Right atrium auricular region (tissue), 2 donors: ENCODE measurements at regions not wholly inside any gene's neighbourhood (a gene's known extent, or its start where the extent isn't known, plus 50 kb on each side); places are given as distances from the start of the nearest gene placed in this dataset.

Experiments used
- DNase-seq: peaks from one replicate; pipeline ENCODE4 v3.0.0-alpha.2; 2019; ENCODE audit warnings: low spot score
- H3K27ac ChIP-seq, 2 donors: fragments of 200-600 bp; sonication (generic); 1 replicate in 1 of 2; 2 replicates in 1 of 2; pipeline ENCODE4 v1.5.1; 2016 to 2019
- H3K27me3 ChIP-seq, 2 donors: fragments of 200-600 bp; sonication (generic); one replicate each; pipeline versions ENCODE4 v1.5.1 to v1.6.0; 2017 to 2019
- H3K36me3 ChIP-seq: fragments of 200-600 bp; sonication (generic); one replicate; pipeline ENCODE4 v1.5.1; 2016
- H3K4me1 ChIP-seq, 2 donors: fragments of 200-600 bp; sonication (generic); one replicate each; pipeline versions ENCODE4 v1.5.1 to v1.6.0; 2017 to 2019
- H3K4me3 ChIP-seq, 2 donors: fragments of 200-600 bp; sonication (generic); 1 replicate in 1 of 2; 2 replicates in 1 of 2; pipeline ENCODE4 v1.5.1; 2017 to 2019; ENCODE audit warnings: mild to moderate bottlenecking in 1 of 2, moderate library complexity in 1 of 2
- H3K9me3 ChIP-seq, 2 donors: fragments of 200-600 bp; sonication (generic); one replicate each; pipeline ENCODE4 v1.5.1; 2019
- CTCF ChIP-seq, 2 donors: fragments of 200-600 bp; sonication (generic); IDR thresholded peaks; one replicate each; pipeline ENCODE4 v1.5.1; 2019; ENCODE audit warnings: antibody characterized with exemption in 2 of 2

GRCh38 chr7:91796122-91796521, 84.4 kb downstream of the MTERF1 start:
- no peak for DNase-seq
- H3K9me3 ChIP-seq: no peaks in the 10 kb centered on the region
- no peak overlapping the region for H3K4me3 ChIP-seq
- H3K27me3 ChIP-seq: no peaks in the 10 kb centered on the region
- no peaks in the 10 kb centered on the region for H3K36me3 ChIP-seq
- no peak for TF ChIP-seq CTCF (IDR thresholded peaks at IDR 0.05)
- H3K27ac ChIP-seq: no peak overlapping the region
- no peaks in the 10 kb centered on the region for H3K4me1 ChIP-seq

DNA sequence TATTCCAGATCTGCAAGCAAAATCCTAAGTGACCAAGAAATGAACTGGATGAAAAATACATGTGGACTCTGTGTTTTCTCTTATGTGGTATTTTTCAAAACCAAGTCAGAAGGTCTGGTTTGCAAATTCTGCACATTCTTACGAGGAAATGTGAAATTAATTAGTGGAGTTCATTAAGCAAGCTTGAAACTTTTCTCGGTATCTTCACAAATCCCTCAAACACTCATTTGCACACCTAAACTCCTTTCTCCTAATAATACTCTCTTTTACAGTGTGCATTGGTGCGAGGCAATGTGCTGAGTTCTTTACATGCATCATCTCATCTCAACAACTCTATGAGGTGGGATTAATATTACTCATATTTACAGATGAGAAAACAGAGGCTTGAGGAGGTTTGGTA, 82.1 kb downstream of the MTERF1 start:
- no peaks in the 10 kb centered on the region for H3K4me1 ChIP-seq
- no peak for TF ChIP-seq CTCF (IDR thresholded peaks at IDR 0.05)
- H3K27me3 ChIP-seq: no peaks in the 10 kb centered on the region
- no peaks in the 10 kb centered on the region for H3K36me3 ChIP-seq
- H3K4me3 ChIP-seq: no peak overlapping the region
- no peak overlapping the region for H3K27ac ChIP-seq
- H3K9me3 ChIP-seq: no peaks in the 10 kb centered on the region
- DNase-seq: no peak

- Histone ChIP-seq H3K9me3 (no peaks in the 10 kb centered on the region), H3K27ac (no peak overlapping the region), H3K4me3 (no peak overlapping the region), H3K36me3 (no peaks in the 10 kb centered on the region), H3K4me1 (no peaks in the 10 kb centered on the region), H3K27me3 (no peaks in the 10 kb centered on the region)
- DNase-seq: no peak
- no peak for TF ChIP-seq CTCF (IDR thresholded peaks at IDR 0.05)
Measured at GRCh38 chr7:91800389-91800788, 80.1 kb downstream of the MTERF1 start.

DNA sequence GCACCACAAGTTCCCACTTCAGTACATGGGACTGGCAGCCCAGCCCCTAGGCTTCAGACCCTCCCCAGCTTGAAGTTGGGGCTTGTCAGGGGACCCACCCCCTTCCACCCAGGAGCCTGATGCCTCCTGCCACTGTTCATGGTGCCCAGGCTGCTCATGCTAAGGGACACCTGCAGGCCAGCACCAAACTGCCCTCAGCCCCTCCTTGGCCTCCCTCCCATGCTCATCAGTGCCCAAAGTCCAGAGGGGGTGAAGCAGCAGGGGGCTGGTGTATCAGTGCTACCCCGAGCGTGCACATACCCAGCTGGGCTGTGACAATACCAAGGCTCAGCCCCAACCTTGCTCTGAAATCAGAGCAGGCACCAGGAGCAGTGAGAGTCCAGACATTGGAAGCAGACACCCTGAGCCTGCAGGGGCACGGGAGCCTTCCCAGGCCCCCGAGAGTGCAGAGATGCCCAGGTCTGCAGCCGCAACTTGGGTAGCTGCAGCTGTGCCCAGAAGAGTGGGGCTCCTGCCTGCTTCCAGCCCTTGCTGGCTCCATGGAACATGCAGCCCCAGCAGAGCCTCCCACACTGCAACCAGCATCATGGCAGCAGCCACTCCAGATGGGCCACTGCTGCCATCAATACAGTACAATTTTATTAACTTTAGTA, 79.0 kb downstream of the MTERF1 start:
- Histone ChIP-seq H3K9me3 (no peaks in the 10 kb centered on the region), H3K36me3 (no peaks in the 10 kb centered on the region), H3K4me1 (no peaks in the 10 kb centered on the region), H3K27me3 (no peaks in the 10 kb centered on the region), H3K27ac (no peak overlapping the region), H3K4me3 (no peak overlapping the region)
- DNase-seq: no peak
- TF ChIP-seq CTCF (IDR thresholded peaks at IDR 0.05): no peak

- Histone ChIP-seq H3K4me1 (peaks cover 0 to 7% of the 10 kb centered on the region in 2 donors), H3K4me3 (no peak overlapping the region), H3K9me3 (no peaks in the 10 kb centered on the region), H3K27ac (no peak overlapping the region), H3K27me3 (no peaks in the 10 kb centered on the region), H3K36me3 (no peaks in the 10 kb centered on the region)
- no peak for DNase-seq
- no peak for TF ChIP-seq CTCF (IDR thresholded peaks at IDR 0.05)
Measured at GRCh38 chr7:91811236-91811635, 69.3 kb downstream of the MTERF1 start.

- peaks cover 0 to 7% of the 10 kb centered on the region in 2 donors for H3K4me1 ChIP-seq
- no peak for TF ChIP-seq CTCF (IDR thresholded peaks at IDR 0.05)
- H3K27ac ChIP-seq: no peak overlapping the region
- H3K36me3 ChIP-seq: no peaks in the 10 kb centered on the region
- DNase-seq: no peak
- H3K4me3 ChIP-seq: no peak overlapping the region
- no peaks in the 10 kb centered on the region for H3K27me3 ChIP-seq
- H3K9me3 ChIP-seq: no peaks in the 10 kb centered on the region
Measured at GRCh38 chr7:91811641-91812040, 68.9 kb downstream of the MTERF1 start.
